Naive B cell (primary cell): ENCODE measurements at regions not wholly inside any gene's neighbourhood (a gene's known extent, or its start where the extent isn't known, plus 50 kb on each side); places are given as distances from the start of the nearest gene placed in this dataset.

Experiments used
- ATAC-seq, 2 donors: fragments of 150-1000 bp; cut with Tn5 transposase; 2 replicates each; pipeline ENCODE4 v1.10.0; 2021; ENCODE audit warnings: low read depth in 2 of 2, mild to moderate bottlenecking in 2 of 2, moderate library complexity in 2 of 2
- DNase-seq: peaks from one replicate; pipeline ENCODE4 v3.0.0; 2022
- H3K27ac Mint-ChIP-seq, 6 donors: one replicate each; pipeline ENCODE4 v1.8.0; 2020 to 2022; ENCODE audit warnings: mild to moderate bottlenecking in 6 of 6, mixed read lengths in 6 of 6, moderate library complexity in 5 of 6, inconsistent platforms in 2 of 6
- H3K27me3 Mint-ChIP-seq, 3 donors: one replicate each; pipeline ENCODE4 v1.8.0; 2021 to 2022; ENCODE audit warnings: mixed read lengths in 3 of 3, mild to moderate bottlenecking in 1 of 3
- H3K36me3 Mint-ChIP-seq, 2 donors: one replicate each; pipeline ENCODE4 v1.8.0; 2020 to 2022; ENCODE audit warnings: mixed read lengths in 2 of 2, inconsistent platforms in 1 of 2, mild to moderate bottlenecking in 1 of 2
- H3K4me1 Mint-ChIP-seq, 3 donors: one replicate each; pipeline ENCODE4 v1.8.0; 2020 to 2022; ENCODE audit warnings: mixed read lengths in 3 of 3, inconsistent platforms in 1 of 3, mild to moderate bottlenecking in 1 of 3, moderate library complexity in 1 of 3
- H3K4me3 Mint-ChIP-seq, 8 donors: one replicate each; pipeline ENCODE4 v1.8.0; 2020 to 2022; ENCODE audit warnings: mild to moderate bottlenecking in 8 of 8, mixed read lengths in 8 of 8, moderate library complexity in 8 of 8, inconsistent platforms in 2 of 8
- H3K9me3 Mint-ChIP-seq, 7 donors: one replicate each; pipeline ENCODE4 v1.8.0; 2020 to 2022; ENCODE audit warnings: mixed read lengths in 7 of 7, mild to moderate bottlenecking in 5 of 7, inconsistent platforms in 2 of 7, moderate library complexity in 1 of 7

GRCh38 chr4:90007494-90008167, 113.0 kb downstream of the MMRN1 start:
- no peak for DNase-seq
- peaks cover 0 to 14% (median 2%) of the 10 kb centered on the region in 7 donors for H3K9me3 Mint-ChIP-seq
- no peaks in the 10 kb centered on the region for H3K36me3 Mint-ChIP-seq
- H3K27ac Mint-ChIP-seq = peak overlapping the region in 2 of 6 donors; percentile 11 to 61
- H3K4me3 Mint-ChIP-seq = no peak overlapping the region
- peaks cover 0 to 4% (median 0%) of the 10 kb centered on the region in 3 donors for H3K27me3 Mint-ChIP-seq
- peaks cover 0 to 7% (median 4%) of the 10 kb centered on the region in 3 donors for H3K4me1 Mint-ChIP-seq
- no peak for ATAC-seq

GRCh38 chr4:90012918-90013317, 114.3 kb upstream of the CCSER1 start:
- no peak for DNase-seq
- peaks cover 0 to 9% (median 4%) of the 10 kb centered on the region in 3 donors for H3K27me3 Mint-ChIP-seq
- no peak for ATAC-seq
- peaks cover 0 to under 1% of the 10 kb centered on the region in 2 donors for H3K36me3 Mint-ChIP-seq
- H3K27ac Mint-ChIP-seq = no peak overlapping the region
- no peak overlapping the region for H3K4me3 Mint-ChIP-seq
- H3K9me3 Mint-ChIP-seq = peaks cover 0 to 22% (median 6%) of the 10 kb centered on the region in 7 donors
- no peaks in the 10 kb centered on the region for H3K4me1 Mint-ChIP-seq

- Mint-ChIP-seq H3K4me1 (peaks cover 17 to 35% (median 32%) of the 10 kb centered on the region in 3 donors), H3K36me3 (no peaks in the 10 kb centered on the region), H3K27me3 (no peaks in the 10 kb centered on the region), H3K4me3 (no peak overlapping the region), H3K27ac (no peak overlapping the region), H3K9me3 (no peaks in the 10 kb centered on the region)
- DNase-seq (no peak), ATAC-seq (no peak)
Observed at GRCh38 chr4:90024519-90024918, 102.7 kb upstream of the CCSER1 start.

- H3K9me3 Mint-ChIP-seq = no peaks in the 10 kb centered on the region
- peak; percentile 6 for DNase-seq
- peak overlapping the region in 1 of 8 donors; percentile 25 for H3K4me3 Mint-ChIP-seq
- no peaks in the 10 kb centered on the region for H3K36me3 Mint-ChIP-seq
- H3K27ac Mint-ChIP-seq = peak overlapping the region in 2 of 6 donors; percentile 0 to 71
- H3K27me3 Mint-ChIP-seq = no peaks in the 10 kb centered on the region
- peaks cover 17 to 35% (median 32%) of the 10 kb centered on the region in 3 donors for H3K4me1 Mint-ChIP-seq
- no peak for ATAC-seq
Observed at GRCh38 chr4:90025248-90025647, 101.9 kb upstream of the CCSER1 start.

GRCh38 chr4:90027565-90027964, 99.6 kb upstream of the CCSER1 start:
- peak overlapping the region in 7 of 8 donors; percentile 17 to 78 (median 58) for H3K4me3 Mint-ChIP-seq
- H3K9me3 Mint-ChIP-seq = no peaks in the 10 kb centered on the region
- DNase-seq (peak; percentile 51), ATAC-seq (peak; percentile 97 to 98)
- peak overlapping the region in 5 of 6 donors; percentile 26 to 93 (median 67) for H3K27ac Mint-ChIP-seq
- H3K4me1 Mint-ChIP-seq = peaks cover 17 to 32% (median 24%) of the 10 kb centered on the region in 3 donors
- H3K27me3 Mint-ChIP-seq = no peaks in the 10 kb centered on the region
- no peaks in the 10 kb centered on the region for H3K36me3 Mint-ChIP-seq

- DNase-seq (no peak), ATAC-seq (no peak)
- H3K4me1 Mint-ChIP-seq = peaks cover 17 to 32% (median 24%) of the 10 kb centered on the region in 3 donors
- no peaks in the 10 kb centered on the region for H3K9me3 Mint-ChIP-seq
- no peaks in the 10 kb centered on the region for H3K36me3 Mint-ChIP-seq
- H3K27me3 Mint-ChIP-seq = no peaks in the 10 kb centered on the region
- peak overlapping the region in 4 of 6 donors; percentile 3 to 93 (median 76) for H3K27ac Mint-ChIP-seq
- peak overlapping the region in 1 of 8 donors; percentile 73 for H3K4me3 Mint-ChIP-seq
Observed at GRCh38 chr4:90028460-90028859, 98.7 kb upstream of the CCSER1 start.

GRCh38 chr4:90030202-90030601, 97.0 kb upstream of the CCSER1 start:
- Mint-ChIP-seq H3K4me1 (peaks cover 17 to 31% (median 27%) of the 10 kb centered on the region in 3 donors), H3K27ac (peak overlapping the region in 1 of 6 donors; percentile 18), H3K36me3 (no peaks in the 10 kb centered on the region), H3K4me3 (no peak overlapping the region), H3K9me3 (peaks cover 0 to 10% (median 4%) of the 10 kb centered on the region in 7 donors), H3K27me3 (peaks cover 0 to 5% (median 0%) of the 10 kb centered on the region in 3 donors)
- no peak for DNase-seq
- no peak for ATAC-seq

- DNase-seq (no peak), ATAC-seq (no peak)
- Mint-ChIP-seq H3K4me1 (peaks cover 17 to 24% (median 21%) of the 10 kb centered on the region in 3 donors), H3K36me3 (no peaks in the 10 kb centered on the region), H3K27ac (no peak overlapping the region), H3K4me3 (no peak overlapping the region), H3K27me3 (peaks cover 0 to 5% (median 0%) of the 10 kb centered on the region in 3 donors), H3K9me3 (peaks cover 0 to 16% (median 8%) of the 10 kb centered on the region in 7 donors)
Observed at GRCh38 chr4:90030953-90031352, 96.2 kb upstream of the CCSER1 start.

GRCh38 chr4:90039122-90039521, 88.1 kb upstream of the CCSER1 start:
- Mint-ChIP-seq H3K4me3 (no peak overlapping the region), H3K27me3 (peaks cover 0 to 5% (median 0%) of the 10 kb centered on the region in 3 donors), H3K27ac (no peak overlapping the region), H3K9me3 (peaks cover 0 to 16% (median 6%) of the 10 kb centered on the region in 7 donors), H3K4me1 (no peaks in the 10 kb centered on the region), H3K36me3 (no peaks in the 10 kb centered on the region)
- no peak for DNase-seq
- no peak for ATAC-seq

GRCh38 chr4:90051999-90052398, 75.2 kb upstream of the CCSER1 start:
- H3K4me1 Mint-ChIP-seq = no peaks in the 10 kb centered on the region
- H3K27ac Mint-ChIP-seq = no peak overlapping the region
- H3K9me3 Mint-ChIP-seq = no peaks in the 10 kb centered on the region
- DNase-seq (no peak), ATAC-seq (no peak)
- no peak overlapping the region for H3K4me3 Mint-ChIP-seq
- H3K36me3 Mint-ChIP-seq = no peaks in the 10 kb centered on the region
- peaks cover 0 to 5% (median 0%) of the 10 kb centered on the region in 3 donors for H3K27me3 Mint-ChIP-seq

- no peak for DNase-seq
- no peak for ATAC-seq
- Mint-ChIP-seq H3K27ac (no peak overlapping the region), H3K4me1 (no peaks in the 10 kb centered on the region), H3K36me3 (no peaks in the 10 kb centered on the region), H3K4me3 (no peak overlapping the region), H3K27me3 (peaks cover 0 to 5% (median 0%) of the 10 kb centered on the region in 3 donors), H3K9me3 (no peaks in the 10 kb centered on the region)
Observed at GRCh38 chr4:90057091-90057490, 70.1 kb upstream of the CCSER1 start.

- no peak for ATAC-seq
- Mint-ChIP-seq H3K4me3 (no peak overlapping the region), H3K9me3 (no peaks in the 10 kb centered on the region), H3K4me1 (no peaks in the 10 kb centered on the region), H3K36me3 (no peaks in the 10 kb centered on the region), H3K27me3 (peaks cover 0 to 6% (median 2%) of the 10 kb centered on the region in 3 donors), H3K27ac (no peak overlapping the region)
- no peak for DNase-seq
Observed at GRCh38 chr4:90060039-90060438, 67.2 kb upstream of the CCSER1 start.

GRCh38 chr4:90061881-90062280, 65.3 kb upstream of the CCSER1 start:
- H3K4me1 Mint-ChIP-seq = no peaks in the 10 kb centered on the region
- no peaks in the 10 kb centered on the region for H3K36me3 Mint-ChIP-seq
- no peak overlapping the region for H3K4me3 Mint-ChIP-seq

GRCh38 chr4:90064196-90064595, 63.0 kb upstream of the CCSER1 start:
- no peaks in the 10 kb centered on the region for H3K36me3 Mint-ChIP-seq

More at GRCh38 chr4:90061881-90062280, 65.3 kb upstream of the CCSER1 start:
- peaks cover 0 to 9% (median 5%) of the 10 kb centered on the region in 3 donors for H3K27me3 Mint-ChIP-seq
- H3K9me3 Mint-ChIP-seq = no peaks in the 10 kb centered on the region
- ATAC-seq (no peak), DNase-seq (no peak)
- H3K27ac Mint-ChIP-seq = no peak overlapping the region

More at GRCh38 chr4:90064196-90064595, 63.0 kb upstream of the CCSER1 start:
- DNase-seq (no peak), ATAC-seq (no peak)
- Mint-ChIP-seq H3K27me3 (peaks cover 5 to 26% (median 12%) of the 10 kb centered on the region in 3 donors), H3K4me1 (peaks cover 0 to 5% (median 0%) of the 10 kb centered on the region in 3 donors), H3K4me3 (no peak overlapping the region), H3K9me3 (no peaks in the 10 kb centered on the region), H3K27ac (no peak overlapping the region)
